RWPE2 (cell line): ENCODE measurements at regions not wholly inside any gene's neighbourhood (a gene's known extent, or its start where the extent isn't known, plus 50 kb on each side); places are given as distances from the start of the nearest gene placed in this dataset.

Experiments used
- ATAC-seq: fragments of 200-7000 bp; cut with Tn5 transposase; 3 replicates; pipeline ENCODE4 v1.9.1; 2021; ENCODE audit warnings: low read depth
- DNase-seq: peaks from one replicate; pipeline ENCODE4 v3.0.0-alpha.2; 2020; ENCODE audit warnings: low spot score
- H3K27ac ChIP-seq: fragments of 450-650 bp; 2 replicates; pipeline ENCODE4 v1.5.1; 2017; ENCODE audit warnings: mild to moderate bottlenecking; ENCODE audit not compliant: poor library complexity, severe bottlenecking
- H3K27me3 ChIP-seq: fragments of 250-450 bp; sonication (Bioruptor Pico); 2 replicates; pipeline ENCODE4 v1.5.1; 2021; ENCODE audit warnings: mild to moderate bottlenecking, moderate library complexity; ENCODE audit not compliant: insufficient read depth, poor library complexity, severe bottlenecking
- H3K36me3 ChIP-seq: fragments of 250-450 bp; sonication (Bioruptor Pico); 2 replicates; pipeline ENCODE4 v1.5.1; 2020; ENCODE audit warnings: low read depth, mild to moderate bottlenecking, moderate library complexity
- H3K4me1 ChIP-seq: fragments of 250-450 bp; sonication (Bioruptor Pico); 2 replicates; pipeline ENCODE4 v1.5.1; 2021; ENCODE audit warnings: mild to moderate bottlenecking, moderate library complexity; ENCODE audit not compliant: insufficient read depth, poor library complexity, severe bottlenecking
- H3K4me3 ChIP-seq: fragments of 250-450 bp; sonication (Bioruptor Pico); 2 replicates; pipeline ENCODE4 v1.5.1; 2021; ENCODE audit warnings: mild to moderate bottlenecking, moderate library complexity; ENCODE audit not compliant: severe bottlenecking
- H3K9me3 ChIP-seq: fragments of 250-450 bp; sonication (Bioruptor Pico); 2 replicates; pipeline ENCODE4 v1.5.1; 2021; ENCODE audit warnings: mild to moderate bottlenecking, moderate library complexity; ENCODE audit not compliant: severe bottlenecking
- TF ChIP-seq, protein P1 (sequence below): fragments of 450-650 bp; IDR thresholded peaks from one replicate; pipeline ENCODE4 v1.5.1; 2017; ENCODE audit warnings: mild to moderate bottlenecking, moderate library complexity; ENCODE audit not compliant: poor library complexity, severe bottlenecking

GRCh38 chr13:44110091-44110621, 230.5 kb downstream of the LACC1 start:
- no peak for DNase-seq
- no peak overlapping the region for H3K27ac ChIP-seq

DNA sequence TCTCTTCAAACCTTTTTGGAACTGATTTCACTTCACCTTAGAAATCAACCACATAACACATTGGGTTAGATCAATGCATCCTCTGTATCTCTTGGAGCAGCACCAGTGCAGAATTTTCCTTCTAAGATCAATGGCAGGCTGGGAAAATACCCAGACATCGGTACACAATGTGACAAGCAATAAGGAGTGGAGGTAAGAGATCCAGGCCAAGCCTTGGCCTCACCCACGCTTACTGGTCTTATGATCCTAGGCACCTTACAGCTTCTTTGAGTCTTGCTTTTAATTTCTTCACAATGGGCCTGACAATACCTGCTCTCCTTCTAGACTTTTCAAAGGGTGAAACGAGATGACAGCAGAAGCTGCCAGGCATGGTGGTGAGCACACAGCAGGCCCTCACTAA, 232.0 kb downstream of the LACC1 start:
- H3K36me3 ChIP-seq: no peaks in the 10 kb centered on the region
- H3K4me3 ChIP-seq: no peak overlapping the region
- peaks cover 14% of the 10 kb centered on the region for H3K4me1 ChIP-seq
- no peak for DNase-seq
- no peak for ATAC-seq
- TF ChIP-seq, protein P1, sequence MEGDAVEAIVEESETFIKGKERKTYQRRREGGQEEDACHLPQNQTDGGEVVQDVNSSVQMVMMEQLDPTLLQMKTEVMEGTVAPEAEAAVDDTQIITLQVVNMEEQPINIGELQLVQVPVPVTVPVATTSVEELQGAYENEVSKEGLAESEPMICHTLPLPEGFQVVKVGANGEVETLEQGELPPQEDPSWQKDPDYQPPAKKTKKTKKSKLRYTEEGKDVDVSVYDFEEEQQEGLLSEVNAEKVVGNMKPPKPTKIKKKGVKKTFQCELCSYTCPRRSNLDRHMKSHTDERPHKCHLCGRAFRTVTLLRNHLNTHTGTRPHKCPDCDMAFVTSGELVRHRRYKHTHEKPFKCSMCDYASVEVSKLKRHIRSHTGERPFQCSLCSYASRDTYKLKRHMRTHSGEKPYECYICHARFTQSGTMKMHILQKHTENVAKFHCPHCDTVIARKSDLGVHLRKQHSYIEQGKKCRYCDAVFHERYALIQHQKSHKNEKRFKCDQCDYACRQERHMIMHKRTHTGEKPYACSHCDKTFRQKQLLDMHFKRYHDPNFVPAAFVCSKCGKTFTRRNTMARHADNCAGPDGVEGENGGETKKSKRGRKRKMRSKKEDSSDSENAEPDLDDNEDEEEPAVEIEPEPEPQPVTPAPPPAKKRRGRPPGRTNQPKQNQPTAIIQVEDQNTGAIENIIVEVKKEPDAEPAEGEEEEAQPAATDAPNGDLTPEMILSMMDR: no peak
- H3K27me3 ChIP-seq: no peaks in the 10 kb centered on the region
- no peaks in the 10 kb centered on the region for H3K9me3 ChIP-seq
- H3K27ac ChIP-seq: no peak overlapping the region

More at GRCh38 chr13:44110091-44110621, 230.5 kb downstream of the LACC1 start:
- Histone ChIP-seq H3K9me3 (no peaks in the 10 kb centered on the region), H3K4me1 (peaks cover 14% of the 10 kb centered on the region), H3K36me3 (no peaks in the 10 kb centered on the region), H3K4me3 (no peak overlapping the region), H3K27me3 (no peaks in the 10 kb centered on the region)
- TF ChIP-seq, protein P1: no peak
- ATAC-seq: 0 out of 3 replicates have a peak, but pooled peaks have one; percentile 17

DNA sequence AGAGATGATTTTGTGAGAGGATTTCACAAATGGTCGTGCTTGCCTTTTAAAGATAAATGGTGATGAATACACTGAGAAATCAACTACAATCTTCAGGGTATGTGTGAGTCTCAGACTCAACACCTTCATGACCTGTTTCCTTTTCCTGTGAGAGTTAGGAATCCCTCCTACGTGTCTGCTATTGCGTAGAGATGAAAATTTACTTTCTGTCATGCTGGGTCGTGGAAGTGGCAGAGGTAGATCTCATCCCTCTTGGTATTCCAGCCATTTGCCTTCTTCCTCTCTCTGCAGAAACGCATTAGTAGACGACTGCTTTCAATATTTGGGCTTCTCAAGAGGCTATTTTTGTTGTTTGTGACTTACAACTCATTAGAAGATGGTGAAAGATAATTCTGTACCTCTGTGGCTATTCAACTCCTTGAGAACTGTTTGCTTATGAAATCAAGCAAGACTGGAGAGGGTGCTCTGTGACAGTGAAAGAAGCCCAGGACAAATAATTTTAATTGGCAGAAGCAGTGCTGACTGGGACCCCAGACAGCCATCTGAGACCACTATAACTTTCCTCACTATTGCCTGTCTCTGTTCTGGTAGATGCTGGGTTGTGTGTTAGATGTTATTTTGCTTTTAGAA, 233.1 kb downstream of the LACC1 start:
- Histone ChIP-seq H3K4me1 (peaks cover 8% of the 10 kb centered on the region), H3K27ac (no peak overlapping the region), H3K4me3 (no peak overlapping the region), H3K36me3 (no peaks in the 10 kb centered on the region), H3K9me3 (no peaks in the 10 kb centered on the region), H3K27me3 (no peaks in the 10 kb centered on the region)
- no peak for ATAC-seq
- no peak for DNase-seq
- TF ChIP-seq, protein P1: no peak

DNA sequence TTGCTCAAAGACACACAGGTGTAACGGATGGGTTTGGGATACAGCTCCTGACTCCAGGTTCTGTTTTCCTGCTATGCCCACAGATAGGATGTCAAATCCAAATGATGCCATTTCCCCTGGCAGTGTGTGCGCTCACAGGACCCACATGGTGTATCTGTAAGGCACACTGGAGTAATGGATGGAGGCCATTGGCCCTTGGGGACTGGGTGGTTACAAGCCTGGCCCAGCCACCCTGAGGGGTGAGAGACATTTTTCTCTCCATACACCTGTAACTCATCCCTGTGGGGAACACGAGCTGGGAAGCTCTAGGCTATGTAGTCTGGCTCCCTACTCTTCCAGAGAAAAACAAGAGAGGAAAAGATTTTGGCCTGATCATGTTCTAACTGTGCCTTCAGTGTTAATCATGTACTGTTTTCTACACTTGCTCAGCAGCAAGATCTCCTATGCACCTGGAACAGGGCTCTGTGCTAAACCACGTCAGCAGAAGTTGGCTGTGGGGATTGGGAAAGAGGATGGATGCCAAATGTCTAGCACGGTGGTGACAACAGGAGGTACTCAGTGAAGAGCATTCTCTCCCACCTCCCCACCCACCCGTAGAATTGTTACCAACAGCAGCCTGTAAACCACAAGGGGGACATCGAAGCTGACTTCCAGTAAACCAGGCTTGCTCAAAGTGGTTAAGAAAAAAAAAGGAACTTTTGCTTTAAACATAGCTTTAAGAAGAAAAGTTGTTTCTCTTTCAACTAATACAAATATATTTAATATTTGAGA, 237.0 kb downstream of the LACC1 start:
- Histone ChIP-seq H3K27me3 (no peaks in the 10 kb centered on the region), H3K4me3 (no peak overlapping the region), H3K4me1 (no peaks in the 10 kb centered on the region), H3K27ac (no peak overlapping the region), H3K9me3 (no peaks in the 10 kb centered on the region), H3K36me3 (no peaks in the 10 kb centered on the region)
- DNase-seq (no peak), ATAC-seq (no peak)
- TF ChIP-seq, protein P1: no peak
